ENCODE measurements at regions not wholly inside any gene's neighbourhood (a gene's known extent, or its start where the extent isn't known, plus 50 kb on each side); places are given as distances from the start of the nearest gene placed in this dataset.
A peak's percentile ranks its signal among the peaks of the same experiment; 100 is the strongest.

- intact Hi-C loops (cut with DNase I), result no loop called here
- no peak for TF ChIP-seq POLR2A (IDR thresholded peaks at IDR 0.05)
- TF ChIP-seq POLR2AphosphoS5 (IDR thresholded peaks at IDR 0.05; ENCODE audit: insufficient read depth in 1 of 2, low read depth in 1 of 2), result no peak
- no peak for TF ChIP-seq CTCF (IDR thresholded peaks at IDR 0.05)
- H3K4me1 ChIP-seq, result no peaks in the 10 kb centered on the region
- no peaks in the 10 kb centered on the region for H3K9me3 ChIP-seq
- no peak for DNase-seq (ENCODE audit: extremely low spot score in 2 of 2)
- no peak overlapping the region for H3K27ac ChIP-seq
- no peaks in the 10 kb centered on the region for H3K27me3 ChIP-seq
- no peaks in the 10 kb centered on the region for H3K36me3 ChIP-seq
- no peak overlapping the region for H3K4me3 ChIP-seq
These were observed 92.7 kb upstream of the RET start for GRCh38 chr10:42984035-42984610.

- intact Hi-C loops (cut with DNase I), result no loop called here
- DNase-seq (ENCODE audit: extremely low spot score in 2 of 2), result peak in 1 of 2 donors; percentile 91
- Histone ChIP-seq H3K27me3 (no peaks in the 10 kb centered on the region), H3K4me3 (no peak overlapping the region), H3K27ac (no peak overlapping the region), H3K4me1 (no peaks in the 10 kb centered on the region), H3K36me3 (no peaks in the 10 kb centered on the region), H3K9me3 (no peaks in the 10 kb centered on the region)
- TF ChIP-seq POLR2AphosphoS5 (IDR thresholded peaks at IDR 0.05; ENCODE audit: insufficient read depth in 1 of 2, low read depth in 1 of 2), result no peak
- no peak for TF ChIP-seq CTCF (IDR thresholded peaks at IDR 0.05)
- TF ChIP-seq POLR2A (IDR thresholded peaks at IDR 0.05), result no peak
These were observed 92.0 kb upstream of the RET start for GRCh38 chr10:42984761-42985325.

GRCh38 chr10:42985436-42986316 lies 91.2 kb upstream of the RET start:
- H3K27me3 ChIP-seq, result no peaks in the 10 kb centered on the region
- no peak overlapping the region for H3K27ac ChIP-seq
- TF ChIP-seq POLR2A (IDR thresholded peaks at IDR 0.05) (no peak), CTCF (IDR thresholded peaks at IDR 0.05) (no peak), POLR2AphosphoS5 (IDR thresholded peaks at IDR 0.05; ENCODE audit: insufficient read depth in 1 of 2, low read depth in 1 of 2) (no peak)
- H3K9me3 ChIP-seq, result no peaks in the 10 kb centered on the region
- intact Hi-C loops (cut with DNase I), result no loop called here
- no peaks in the 10 kb centered on the region for H3K4me1 ChIP-seq
- H3K36me3 ChIP-seq, result no peaks in the 10 kb centered on the region
- H3K4me3 ChIP-seq, result no peak overlapping the region
- DNase-seq (ENCODE audit: extremely low spot score in 2 of 2), result peak in 1 of 2 donors; percentile 87

- DNase-seq (ENCODE audit: extremely low spot score in 2 of 2), result no peak
- no peaks in the 10 kb centered on the region for H3K27me3 ChIP-seq
- H3K36me3 ChIP-seq, result no peaks in the 10 kb centered on the region
- no peak for TF ChIP-seq CTCF (IDR thresholded peaks at IDR 0.05)
- TF ChIP-seq POLR2A (IDR thresholded peaks at IDR 0.05), result no peak
- TF ChIP-seq POLR2AphosphoS5 (IDR thresholded peaks at IDR 0.05; ENCODE audit: insufficient read depth in 1 of 2, low read depth in 1 of 2), result no peak
- H3K9me3 ChIP-seq, result no peaks in the 10 kb centered on the region
- no peaks in the 10 kb centered on the region for H3K4me1 ChIP-seq
- no peak overlapping the region for H3K4me3 ChIP-seq
- intact Hi-C loops (cut with DNase I), result no loop called here
- H3K27ac ChIP-seq, result no peak overlapping the region
These were observed 90.2 kb upstream of the RET start for GRCh38 chr10:42986633-42987032.

All from vagina (tissue), 2 donors.